ENCODE measurements at regions not wholly inside any gene's neighbourhood (a gene's known extent, or its start where the extent isn't known, plus 50 kb on each side); places are given as distances from the start of the nearest gene placed in this dataset.

DNA sequence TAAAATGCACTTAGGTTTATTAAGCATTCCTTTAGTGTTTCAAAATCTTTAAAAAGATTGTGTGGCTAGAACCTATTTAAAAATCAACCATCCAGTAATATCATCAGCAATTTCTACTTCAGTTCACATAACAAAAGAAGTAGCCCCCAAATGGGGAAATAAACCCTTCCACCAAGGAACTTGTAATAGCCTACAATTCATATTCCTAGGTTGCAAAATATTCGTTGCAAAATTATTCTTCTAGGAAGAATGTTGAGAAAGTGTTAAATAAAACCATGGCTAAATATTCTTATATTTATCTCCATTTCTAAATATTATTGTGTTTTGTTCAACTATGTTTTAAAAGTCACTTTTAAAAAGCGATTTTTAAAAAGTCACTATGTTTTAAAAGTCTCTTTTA lies 177.9 kb upstream of the PRLR start:
- H3K9me2 ChIP-seq (replicated peaks; ENCODE audit: low read length), result no peaks in the 10 kb centered on the region
- no peak overlapping the region for H3K4me3 ChIP-seq (ENCODE audit: low read length)
- no peak overlapping the region for H3K9ac ChIP-seq (ENCODE audit: low read length)
- H4K20me1 ChIP-seq (ENCODE audit: low read length), result no peaks in the 10 kb centered on the region
- DNase-seq, result no peak
- ATAC-seq, result no peak
- H3K79me2 ChIP-seq (ENCODE audit: low read length), result no peaks in the 10 kb centered on the region
- no peaks in the 10 kb centered on the region for H3F3A ChIP-seq (ENCODE audit: low read length, unreplicated experiment)
- H2AFZ ChIP-seq (ENCODE audit: low read length), result no peak overlapping the region
- no TSS peak for BruUV-seq (replicated peaks)
- no peaks in the 10 kb centered on the region for H3K9me3 ChIP-seq (ENCODE audit: low read length)
- H3K4me1 ChIP-seq (ENCODE audit: insufficient read depth, low read length), result no peaks in the 10 kb centered on the region
- H3K27ac ChIP-seq (ENCODE audit: low read length), result no peak overlapping the region
- TF ChIP-seq, protein P1, sequence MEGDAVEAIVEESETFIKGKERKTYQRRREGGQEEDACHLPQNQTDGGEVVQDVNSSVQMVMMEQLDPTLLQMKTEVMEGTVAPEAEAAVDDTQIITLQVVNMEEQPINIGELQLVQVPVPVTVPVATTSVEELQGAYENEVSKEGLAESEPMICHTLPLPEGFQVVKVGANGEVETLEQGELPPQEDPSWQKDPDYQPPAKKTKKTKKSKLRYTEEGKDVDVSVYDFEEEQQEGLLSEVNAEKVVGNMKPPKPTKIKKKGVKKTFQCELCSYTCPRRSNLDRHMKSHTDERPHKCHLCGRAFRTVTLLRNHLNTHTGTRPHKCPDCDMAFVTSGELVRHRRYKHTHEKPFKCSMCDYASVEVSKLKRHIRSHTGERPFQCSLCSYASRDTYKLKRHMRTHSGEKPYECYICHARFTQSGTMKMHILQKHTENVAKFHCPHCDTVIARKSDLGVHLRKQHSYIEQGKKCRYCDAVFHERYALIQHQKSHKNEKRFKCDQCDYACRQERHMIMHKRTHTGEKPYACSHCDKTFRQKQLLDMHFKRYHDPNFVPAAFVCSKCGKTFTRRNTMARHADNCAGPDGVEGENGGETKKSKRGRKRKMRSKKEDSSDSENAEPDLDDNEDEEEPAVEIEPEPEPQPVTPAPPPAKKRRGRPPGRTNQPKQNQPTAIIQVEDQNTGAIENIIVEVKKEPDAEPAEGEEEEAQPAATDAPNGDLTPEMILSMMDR (conservative IDR thresholded peaks at IDR 0.05; ENCODE audit: low read depth, low read length), result no peak
- TF ChIP-seq EZH2phosphoT487 (IDR thresholded peaks at IDR 0.05; ENCODE audit: borderline replicate concordance, low read length) (no peak), EZH2 (IDR thresholded peaks at IDR 0.05; ENCODE audit: low read length, unreplicated experiment) (no peak)
- H3K36me3 ChIP-seq (ENCODE audit: low read depth, low read length), result no peaks in the 10 kb centered on the region
- CTCF ChIA-PET, result no interaction called here
- H3K4me2 ChIP-seq (ENCODE audit: low read length), result no peak overlapping the region
- POLR2A ChIA-PET (ENCODE audit: unreplicated experiment), result no interaction called here
- intact Hi-C loops (cut with micrococcal nuclease), result no loop called here
- peaks cover 34% of the 10 kb centered on the region for H3K27me3 ChIP-seq (ENCODE audit: low read length)

- Histone ChIP-seq H4K20me1 (ENCODE audit: low read length) (no peaks in the 10 kb centered on the region), H3K4me3 (ENCODE audit: low read length) (no peak overlapping the region), H3K27ac (ENCODE audit: low read length) (no peak overlapping the region), H3K9me2 (replicated peaks; ENCODE audit: low read length) (no peaks in the 10 kb centered on the region), H3K27me3 (ENCODE audit: low read length) (peaks cover 34% of the 10 kb centered on the region), H3K36me3 (ENCODE audit: low read depth, low read length) (no peaks in the 10 kb centered on the region), H2AFZ (ENCODE audit: low read length) (no peak overlapping the region), H3K9ac (ENCODE audit: low read length) (no peak overlapping the region), H3K4me2 (ENCODE audit: low read length) (no peak overlapping the region), H3K4me1 (ENCODE audit: insufficient read depth, low read length) (no peaks in the 10 kb centered on the region), H3K79me2 (ENCODE audit: low read length) (no peaks in the 10 kb centered on the region), H3F3A (ENCODE audit: low read length, unreplicated experiment) (no peaks in the 10 kb centered on the region), H3K9me3 (ENCODE audit: low read length) (no peaks in the 10 kb centered on the region)
- TF ChIP-seq EZH2 (IDR thresholded peaks at IDR 0.05; ENCODE audit: low read length, unreplicated experiment), result no peak
- TF ChIP-seq EZH2phosphoT487 (IDR thresholded peaks at IDR 0.05; ENCODE audit: borderline replicate concordance, low read length), result no peak
- TF ChIP-seq, protein P1 (conservative IDR thresholded peaks at IDR 0.05; ENCODE audit: low read depth, low read length), result no peak
- ATAC-seq (no peak), DNase-seq (no peak)
- CTCF ChIA-PET, result no interaction called here
- intact Hi-C loops (cut with micrococcal nuclease), result no loop called here
- no TSS peak for BruUV-seq (replicated peaks)
- POLR2A ChIA-PET (ENCODE audit: unreplicated experiment), result no interaction called here
Observed at GRCh38 chr5:35407697-35408096, 177.4 kb upstream of the PRLR start.

DNA sequence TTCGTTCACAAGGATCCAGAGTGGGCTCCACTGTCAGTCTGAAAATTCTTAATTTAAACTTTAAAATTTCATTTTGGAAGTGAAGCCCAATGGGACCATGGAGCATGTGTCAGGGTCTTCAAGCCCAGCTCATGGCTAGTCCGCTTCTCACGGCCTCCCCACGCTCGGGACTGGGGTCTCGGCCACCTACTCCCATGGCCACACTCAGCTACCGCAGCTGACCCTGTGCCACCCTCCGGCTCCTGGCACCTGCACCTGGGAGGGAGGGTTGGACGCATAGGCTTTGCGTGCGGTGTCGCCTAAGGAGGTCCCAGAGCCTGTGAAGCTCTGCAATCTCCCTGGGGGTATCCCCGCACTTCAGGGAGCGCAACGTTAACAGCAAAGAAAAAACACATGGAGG lies 175.7 kb upstream of the PRLR start:
- ChIA-PET POLR2A (ENCODE audit: unreplicated experiment) (no interaction called here), CTCF (no interaction called here)
- H3K27ac ChIP-seq (ENCODE audit: low read length), result no peak overlapping the region
- H3K27me3 ChIP-seq (ENCODE audit: low read length), result peaks cover 34% of the 10 kb centered on the region
- no peaks in the 10 kb centered on the region for H4K20me1 ChIP-seq (ENCODE audit: low read length)
- no peaks in the 10 kb centered on the region for H3K9me2 ChIP-seq (replicated peaks; ENCODE audit: low read length)
- H3K4me3 ChIP-seq (ENCODE audit: low read length), result no peak overlapping the region
- no peaks in the 10 kb centered on the region for H3F3A ChIP-seq (ENCODE audit: low read length, unreplicated experiment)
- no peak overlapping the region for H2AFZ ChIP-seq (ENCODE audit: low read length)
- no peak for TF ChIP-seq EZH2phosphoT487 (IDR thresholded peaks at IDR 0.05; ENCODE audit: borderline replicate concordance, low read length)
- TF ChIP-seq EZH2 (IDR thresholded peaks at IDR 0.05; ENCODE audit: low read length, unreplicated experiment), result no peak
- TF ChIP-seq, protein P1 (conservative IDR thresholded peaks at IDR 0.05; ENCODE audit: low read depth, low read length), result no peak
- H3K36me3 ChIP-seq (ENCODE audit: low read depth, low read length), result no peaks in the 10 kb centered on the region
- H3K4me2 ChIP-seq (ENCODE audit: low read length), result no peak overlapping the region
- intact Hi-C loops (cut with micrococcal nuclease), result no loop called here
- DNase-seq (no peak), ATAC-seq (no peak)
- no peaks in the 10 kb centered on the region for H3K79me2 ChIP-seq (ENCODE audit: low read length)
- no peaks in the 10 kb centered on the region for H3K9me3 ChIP-seq (ENCODE audit: low read length)
- no TSS peak for BruUV-seq (replicated peaks)
- H3K4me1 ChIP-seq (ENCODE audit: insufficient read depth, low read length), result no peaks in the 10 kb centered on the region
- H3K9ac ChIP-seq (ENCODE audit: low read length), result no peak overlapping the region

Data from PC-3 (cell line).